ENCODE measurements at regions not wholly inside any gene's neighbourhood (a gene's known extent, or its start where the extent isn't known, plus 50 kb on each side); places are given as distances from the start of the nearest gene placed in this dataset.
"Not testable (repeated sequence)": the region's sequence is repeated elsewhere in the genome, so short reads cannot be mapped to it uniquely, and the experiment has no call there.

DNA sequence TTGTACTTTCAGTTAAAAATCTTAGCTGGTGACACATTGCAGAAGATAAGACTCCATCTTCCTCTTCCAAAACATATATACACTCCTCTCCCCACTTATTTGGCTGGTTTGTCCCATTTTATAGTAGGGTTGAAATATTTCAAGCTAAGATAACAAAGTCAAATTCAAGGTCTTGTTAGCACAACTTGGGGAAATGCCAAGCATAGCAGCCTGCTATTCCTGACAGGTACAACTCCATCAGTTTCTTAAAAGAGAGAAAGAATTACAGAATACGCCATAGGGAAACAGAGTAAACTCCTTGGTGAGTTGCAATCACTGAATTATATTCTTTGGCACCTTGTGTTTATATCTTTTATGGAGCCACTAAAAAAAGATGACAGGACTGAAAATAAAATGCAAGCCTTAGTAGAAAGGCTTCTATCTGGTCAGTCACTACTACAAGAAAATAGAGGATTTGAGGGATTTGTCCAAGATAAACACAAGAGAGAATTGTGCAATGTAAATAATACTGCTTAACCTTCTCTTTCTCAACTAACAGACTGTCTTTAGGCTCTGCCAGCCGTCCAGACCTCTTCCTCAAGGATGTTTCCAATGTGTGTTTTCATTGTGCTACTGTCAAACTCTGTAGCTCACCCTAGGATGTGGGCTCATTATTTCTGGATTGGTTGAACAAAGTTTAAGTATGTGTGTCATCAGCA lies 170.3 kb downstream of the VEGFC start:
- H3K23me2 ChIP-seq (ENCODE audit: insufficient read length, low read depth, low read length, poor library complexity, severe bottlenecking), result no peaks in the 10 kb centered on the region
- H3K9ac ChIP-seq (ENCODE audit: extremely low read depth, insufficient read length, low read length), result no peak overlapping the region
- H2BK20ac ChIP-seq (ENCODE audit: low read depth, low read length, poor library complexity, severe bottlenecking), result no peak overlapping the region
- no peak overlapping the region for H3T11ph ChIP-seq (ENCODE audit: low read length)
- H3K79me1 ChIP-seq (ENCODE audit: insufficient read depth, low read depth, low read length, poor library complexity, severe bottlenecking), result no peaks in the 10 kb centered on the region
- DNase-seq, result no peak
- no peak overlapping the region for H2BK12ac ChIP-seq (ENCODE audit: insufficient read length, low read depth, low read length)
- H3K4me1 Mint-ChIP-seq, result 0 out of 4 replicates have a peak, but pooled peaks cover 0 to 2% of the 10 kb centered on the region in 2 experiments
- no peak overlapping the region for H3K23ac ChIP-seq (ENCODE audit: insufficient read length, low read depth, low read length)
- H3K4me2 ChIP-seq (ENCODE audit: insufficient read depth, insufficient read length, low read length), result no peak overlapping the region
- no peak overlapping the region for H3K56ac ChIP-seq (ENCODE audit: insufficient read length, low read depth, low read length)
- WGBS (ENCODE audit: extremely low coverage, insufficient read length, low lambda C conversion rate), result no CpG with 5 or more reads among the region's 2 CpGs
- no peak overlapping the region for H4K5ac ChIP-seq (ENCODE audit: insufficient read length, low read depth, low read length)
- H4K20me1 ChIP-seq (ENCODE audit: control insufficient read depth, insufficient read depth, insufficient read length), result no peaks in the 10 kb centered on the region
- no peak overlapping the region for H3K27ac ChIP-seq (ENCODE audit: insufficient read length, low read depth, low read length)
- no peaks in the 10 kb centered on the region for H3K27me3 ChIP-seq (ENCODE audit: insufficient read depth, low read length)
- no peaks in the 10 kb centered on the region for H3K4me1 ChIP-seq (ENCODE audit: insufficient read depth, low read length)
- no peak overlapping the region for H3K27ac Mint-ChIP-seq
- H2BK15ac ChIP-seq (ENCODE audit: low read depth, low read length), result no peak overlapping the region
- no peak overlapping the region for H2AFZ ChIP-seq (ENCODE audit: low read length)
- TF ChIP-seq, protein P1, sequence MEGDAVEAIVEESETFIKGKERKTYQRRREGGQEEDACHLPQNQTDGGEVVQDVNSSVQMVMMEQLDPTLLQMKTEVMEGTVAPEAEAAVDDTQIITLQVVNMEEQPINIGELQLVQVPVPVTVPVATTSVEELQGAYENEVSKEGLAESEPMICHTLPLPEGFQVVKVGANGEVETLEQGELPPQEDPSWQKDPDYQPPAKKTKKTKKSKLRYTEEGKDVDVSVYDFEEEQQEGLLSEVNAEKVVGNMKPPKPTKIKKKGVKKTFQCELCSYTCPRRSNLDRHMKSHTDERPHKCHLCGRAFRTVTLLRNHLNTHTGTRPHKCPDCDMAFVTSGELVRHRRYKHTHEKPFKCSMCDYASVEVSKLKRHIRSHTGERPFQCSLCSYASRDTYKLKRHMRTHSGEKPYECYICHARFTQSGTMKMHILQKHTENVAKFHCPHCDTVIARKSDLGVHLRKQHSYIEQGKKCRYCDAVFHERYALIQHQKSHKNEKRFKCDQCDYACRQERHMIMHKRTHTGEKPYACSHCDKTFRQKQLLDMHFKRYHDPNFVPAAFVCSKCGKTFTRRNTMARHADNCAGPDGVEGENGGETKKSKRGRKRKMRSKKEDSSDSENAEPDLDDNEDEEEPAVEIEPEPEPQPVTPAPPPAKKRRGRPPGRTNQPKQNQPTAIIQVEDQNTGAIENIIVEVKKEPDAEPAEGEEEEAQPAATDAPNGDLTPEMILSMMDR (conservative IDR thresholded peaks at IDR 0.05), result no peak
- no peaks in the 10 kb centered on the region for H3K79me2 ChIP-seq (ENCODE audit: insufficient read depth, low read length)
- H3K4me3 Mint-ChIP-seq, result no peak overlapping the region
- H2AK5ac ChIP-seq (ENCODE audit: insufficient read length, low read length), result no peak overlapping the region
- no peaks in the 10 kb centered on the region for H3K9me3 ChIP-seq (ENCODE audit: control insufficient read depth, low read depth, low read length)
- H3K9me3 Mint-ChIP-seq, result no peaks in the 10 kb centered on the region; a peak in 2 of 5 replicates
- no peaks in the 10 kb centered on the region for H3K27me3 Mint-ChIP-seq (ENCODE audit: low read depth)
- H3K18ac ChIP-seq (ENCODE audit: insufficient read length, low read depth, low read length), result no peak overlapping the region
- H3K4ac ChIP-seq (ENCODE audit: low read depth, low read length), result no peak overlapping the region
- H3K36me3 Mint-ChIP-seq (ENCODE audit: insufficient read depth in 1 of 3, low read depth in 3 of 3), result peaks cover 0 to 10% (median 0%) of the 10 kb centered on the region in 3 experiments; a peak in 3 of 7 replicates
- H4K91ac ChIP-seq (ENCODE audit: insufficient read length, low read depth, low read length), result no peak overlapping the region
- H3K14ac ChIP-seq (ENCODE audit: insufficient read depth, low read length), result no peak overlapping the region
- no peak overlapping the region for H2BK5ac ChIP-seq (ENCODE audit: insufficient read length, low read length)
- no peak overlapping the region for H2BK120ac ChIP-seq (ENCODE audit: low read depth, low read length, poor library complexity, severe bottlenecking)
- no peak overlapping the region for H4K8ac ChIP-seq (replicated peaks; ENCODE audit: insufficient read length, low read depth, low read length)

DNA sequence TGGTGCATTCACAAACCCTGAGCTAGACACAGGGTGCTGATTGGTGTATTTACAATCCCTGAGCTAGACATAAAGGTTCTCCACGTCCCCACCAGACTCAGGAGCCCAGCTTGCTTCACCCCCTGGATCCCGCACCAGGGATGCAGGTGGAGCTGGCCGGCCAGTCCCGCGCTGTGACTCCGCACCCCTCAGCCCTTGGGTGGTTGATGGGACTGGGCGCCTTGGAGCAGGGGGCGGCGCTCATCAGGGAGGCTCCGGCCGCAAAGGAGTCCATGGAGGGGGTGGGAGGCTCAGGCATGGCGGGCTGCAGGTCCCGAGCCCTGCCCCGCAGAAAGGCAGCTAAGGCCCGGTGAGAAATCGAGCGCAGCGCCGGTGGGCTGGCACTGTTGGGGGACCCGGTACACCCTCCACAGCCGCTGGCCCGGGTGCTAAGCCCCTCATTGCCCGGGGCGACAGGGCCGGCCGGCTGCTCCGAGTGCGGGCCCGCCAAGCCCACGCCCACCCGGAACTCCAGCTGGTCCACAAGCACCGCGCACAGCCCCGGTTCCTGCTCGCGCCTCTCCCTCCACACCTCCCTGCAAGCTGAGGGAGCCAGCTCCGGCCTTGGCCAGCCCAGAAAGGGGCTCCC lies 167.6 kb downstream of the VEGFC start:
- H2BK20ac ChIP-seq (ENCODE audit: low read depth, low read length, poor library complexity, severe bottlenecking); H3K36me3 Mint-ChIP-seq (ENCODE audit: insufficient read depth in 1 of 3, low read depth in 3 of 3); H3K9me3 ChIP-seq (ENCODE audit: control insufficient read depth, low read depth, low read length); H3K9ac ChIP-seq (ENCODE audit: extremely low read depth, insufficient read length, low read length); H3K27me3 Mint-ChIP-seq (ENCODE audit: low read depth); H4K5ac ChIP-seq (ENCODE audit: insufficient read length, low read depth, low read length); H3K9me3 Mint-ChIP-seq; H3K79me1 ChIP-seq (ENCODE audit: insufficient read depth, low read depth, low read length, poor library complexity, severe bottlenecking); H3K4me3 Mint-ChIP-seq; H3K27ac Mint-ChIP-seq; H3K27me3 ChIP-seq (ENCODE audit: insufficient read depth, low read length); H3K56ac ChIP-seq (ENCODE audit: insufficient read length, low read depth, low read length); H3K4ac ChIP-seq (ENCODE audit: low read depth, low read length); H3K4me1 ChIP-seq (ENCODE audit: insufficient read depth, low read length); H2BK12ac ChIP-seq (ENCODE audit: insufficient read length, low read depth, low read length); H3K4me2 ChIP-seq (ENCODE audit: insufficient read depth, insufficient read length, low read length); H2BK5ac ChIP-seq (ENCODE audit: insufficient read length, low read length); H2AK5ac ChIP-seq (ENCODE audit: insufficient read length, low read length); H2BK120ac ChIP-seq (ENCODE audit: low read depth, low read length, poor library complexity, severe bottlenecking); DNase-seq; H3K4me1 Mint-ChIP-seq; H3K14ac ChIP-seq (ENCODE audit: insufficient read depth, low read length); H3K27ac ChIP-seq (ENCODE audit: insufficient read length, low read depth, low read length); H3K23me2 ChIP-seq (ENCODE audit: insufficient read length, low read depth, low read length, poor library complexity, severe bottlenecking); H3K23ac ChIP-seq (ENCODE audit: insufficient read length, low read depth, low read length); H3K79me2 ChIP-seq (ENCODE audit: insufficient read depth, low read length); H2BK15ac ChIP-seq (ENCODE audit: low read depth, low read length); H4K8ac ChIP-seq (replicated peaks; ENCODE audit: insufficient read length, low read depth, low read length); H3K18ac ChIP-seq (ENCODE audit: insufficient read length, low read depth, low read length); H4K91ac ChIP-seq (ENCODE audit: insufficient read length, low read depth, low read length); H3T11ph ChIP-seq (ENCODE audit: low read length); H4K20me1 ChIP-seq (ENCODE audit: control insufficient read depth, insufficient read depth, insufficient read length); H2AFZ ChIP-seq (ENCODE audit: low read length): not testable (repeated sequence)
- no CpG with 5 or more reads among the region's 37 CpGs for WGBS (ENCODE audit: extremely low coverage, insufficient read length, low lambda C conversion rate)
